ENCODE measurements at regions not wholly inside any gene's neighbourhood (a gene's known extent, or its start where the extent isn't known, plus 50 kb on each side); places are given as distances from the start of the nearest gene placed in this dataset.

DNA sequence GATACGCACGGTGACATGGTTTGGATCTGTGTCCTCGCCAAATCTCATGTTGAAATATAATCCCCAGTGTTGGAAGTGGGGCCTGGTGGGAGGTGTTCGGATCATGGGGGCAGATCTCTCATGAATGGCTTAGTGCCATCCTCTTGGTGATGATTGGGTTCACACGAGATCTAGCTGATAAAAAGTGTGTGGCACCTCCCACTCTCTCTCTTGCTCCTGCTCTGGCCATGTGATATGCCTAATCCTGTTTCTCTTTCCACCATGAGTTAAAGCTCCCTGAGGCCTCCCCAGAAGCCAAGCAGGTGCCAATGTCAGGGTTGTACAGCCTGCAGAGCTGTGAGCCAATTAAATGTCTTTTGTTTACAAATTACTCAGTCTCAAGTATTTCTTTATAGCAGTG lies 303.1 kb upstream of the PLET1 start:
- no peak for DNase-seq (ENCODE audit: low read depth)
- no peak overlapping the region for H3K4me3 ChIP-seq (ENCODE audit: control insufficient read depth, low read depth, low read length)
- no peak for TF ChIP-seq CTCF (conservative IDR thresholded peaks at IDR 0.05; ENCODE audit: control insufficient read depth, insufficient read depth, low read depth, low read length)

GRCh38 chr11:112564228-112564955 lies 303.7 kb upstream of the PLET1 start:
- no peak for TF ChIP-seq CTCF (conservative IDR thresholded peaks at IDR 0.05; ENCODE audit: control insufficient read depth, insufficient read depth, low read depth, low read length)
- no peak overlapping the region for H3K4me3 ChIP-seq (ENCODE audit: control insufficient read depth, low read depth, low read length)
- DNase-seq (ENCODE audit: low read depth), result peak; percentile 22

- TF ChIP-seq CTCF (conservative IDR thresholded peaks at IDR 0.05; ENCODE audit: control insufficient read depth, insufficient read depth, low read depth, low read length), result no peak
- DNase-seq (ENCODE audit: low read depth), result no peak
- H3K4me3 ChIP-seq (ENCODE audit: control insufficient read depth, low read depth, low read length), result no peak overlapping the region
These were observed 304.9 kb upstream of the PLET1 start for GRCh38 chr11:112565551-112565950.

DNA sequence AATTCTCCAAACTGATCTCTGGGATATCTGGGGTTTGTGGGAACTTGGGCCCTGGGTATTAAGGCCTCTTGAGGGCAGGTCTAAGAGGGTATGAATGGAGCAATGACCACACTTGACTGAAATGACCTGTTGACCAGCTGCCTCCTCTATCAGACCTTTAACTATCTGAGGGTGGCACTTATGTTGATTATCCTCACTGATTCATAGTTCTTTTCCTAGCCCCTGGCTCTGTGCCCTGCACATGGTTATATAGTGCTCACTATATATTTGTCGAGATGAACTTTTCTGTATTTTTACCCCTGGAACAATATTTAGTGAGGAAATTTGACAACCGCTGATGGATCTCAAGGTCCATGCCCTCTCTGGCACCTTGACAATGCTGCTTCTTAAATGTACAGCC lies 305.5 kb upstream of the PLET1 start:
- TF ChIP-seq CTCF (conservative IDR thresholded peaks at IDR 0.05; ENCODE audit: control insufficient read depth, insufficient read depth, low read depth, low read length), result no peak
- no peak overlapping the region for H3K4me3 ChIP-seq (ENCODE audit: control insufficient read depth, low read depth, low read length)
- DNase-seq (ENCODE audit: low read depth), result no peak

DNA sequence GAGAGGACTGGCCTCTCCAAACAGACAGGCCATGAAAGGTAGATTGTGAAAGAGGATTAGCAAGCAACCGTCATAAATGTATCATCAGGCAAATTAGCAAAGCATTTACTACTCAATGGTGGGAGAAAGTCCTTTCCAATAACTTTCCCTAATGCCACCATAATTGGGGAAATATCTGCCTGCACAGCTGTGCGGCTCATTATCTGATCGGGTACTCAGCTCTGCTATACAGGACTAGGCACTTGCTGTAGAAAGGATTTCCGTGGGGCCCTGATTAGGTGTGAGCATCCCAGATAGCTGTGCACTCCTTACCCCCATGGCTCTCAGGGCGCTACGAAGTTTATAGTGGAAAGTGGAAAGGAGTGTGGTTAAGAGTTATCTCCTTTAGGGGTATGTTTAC lies 309.7 kb upstream of the PLET1 start:
- TF ChIP-seq CTCF (conservative IDR thresholded peaks at IDR 0.05; ENCODE audit: control insufficient read depth, insufficient read depth, low read depth, low read length), result no peak
- no peak for DNase-seq (ENCODE audit: low read depth)
- H3K4me3 ChIP-seq (ENCODE audit: control insufficient read depth, low read depth, low read length), result no peak overlapping the region

DNA sequence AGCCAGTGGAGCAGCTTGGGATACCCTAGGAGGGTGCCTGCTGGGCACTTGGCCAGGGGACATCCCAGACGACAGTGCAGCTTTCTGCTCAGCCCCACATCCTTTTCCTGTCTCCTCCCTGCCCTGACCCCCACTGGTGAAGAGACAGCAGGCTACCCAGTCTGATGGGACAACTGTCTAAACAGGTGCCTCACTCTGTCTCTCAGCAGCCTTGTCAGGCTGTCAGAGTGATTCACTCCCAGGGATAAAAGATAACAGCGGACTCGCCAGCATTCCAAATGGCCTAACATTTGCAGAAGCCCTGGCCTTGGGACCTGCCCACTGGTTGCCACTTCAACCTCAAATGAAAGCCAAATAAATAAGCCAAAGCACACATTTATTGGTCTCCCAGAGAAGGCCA lies 318.6 kb upstream of the PLET1 start:
- DNase-seq (ENCODE audit: low read depth), result no peak
- TF ChIP-seq CTCF (conservative IDR thresholded peaks at IDR 0.05; ENCODE audit: control insufficient read depth, insufficient read depth, low read depth, low read length), result no peak
- H3K4me3 ChIP-seq (ENCODE audit: control insufficient read depth, low read depth, low read length), result no peak overlapping the region

DNA sequence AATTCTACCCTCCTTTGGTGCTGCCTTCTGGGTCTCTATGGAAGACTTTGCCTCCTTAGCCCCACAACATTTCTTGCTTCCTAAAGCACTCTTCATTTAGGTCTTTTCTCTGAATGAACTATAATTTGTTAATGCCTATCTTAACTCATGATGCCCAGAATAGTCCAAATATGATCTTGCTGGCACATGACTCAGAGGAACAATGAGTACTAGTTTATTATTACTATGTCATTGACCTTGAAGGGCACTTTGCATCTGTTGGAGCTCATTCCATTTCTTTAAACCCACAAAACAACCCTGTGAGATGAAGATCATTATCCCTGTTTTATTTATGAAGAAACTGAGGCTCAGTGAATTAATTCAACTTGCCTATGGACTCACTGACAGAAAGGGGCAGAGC lies 320.2 kb upstream of the PLET1 start:
- no peak overlapping the region for H3K4me3 ChIP-seq (ENCODE audit: control insufficient read depth, low read depth, low read length)
- no peak for DNase-seq (ENCODE audit: low read depth)
- TF ChIP-seq CTCF (conservative IDR thresholded peaks at IDR 0.05; ENCODE audit: control insufficient read depth, insufficient read depth, low read depth, low read length), result no peak
